IMR-90 (cell line): ENCODE measurements at regions not wholly inside any gene's neighbourhood (a gene's known extent, or its start where the extent isn't known, plus 50 kb on each side); places are given as distances from the start of the nearest gene placed in this dataset.

Source experiments
- CEBPB ChIP-seq: IDR thresholded peaks from 2 replicates; pipeline ENCODE4 v1.6.1; 2012; ENCODE audit warnings: low read depth, low read length, improper control_type of control experiment
- FOS ChIP-seq: fragments of 150-350 bp; IDR thresholded peaks from 2 replicates; pipeline ENCODE4 v1.6.1; 2016; ENCODE audit warnings: low read depth, low read length
- POLR2A ChIP-seq: IDR thresholded peaks from 2 replicates; pipeline ENCODE4 v1.6.1; 2012; ENCODE audit warnings: mild to moderate bottlenecking, low read depth, low read length
- RFX5 ChIP-seq: IDR thresholded peaks from 2 replicates; pipeline ENCODE4 v1.8.0; 2012; ENCODE audit warnings: low read depth, mild to moderate bottlenecking, low read length, moderate library complexity
- TF ChIP-seq, protein P1 (sequence below): conservative IDR thresholded peaks from 2 replicates; pipeline ENCODE4 v1.5.1; 2012; ENCODE audit warnings: mild to moderate bottlenecking, low read depth, low read length, improper control_type of control experiment

DNA sequence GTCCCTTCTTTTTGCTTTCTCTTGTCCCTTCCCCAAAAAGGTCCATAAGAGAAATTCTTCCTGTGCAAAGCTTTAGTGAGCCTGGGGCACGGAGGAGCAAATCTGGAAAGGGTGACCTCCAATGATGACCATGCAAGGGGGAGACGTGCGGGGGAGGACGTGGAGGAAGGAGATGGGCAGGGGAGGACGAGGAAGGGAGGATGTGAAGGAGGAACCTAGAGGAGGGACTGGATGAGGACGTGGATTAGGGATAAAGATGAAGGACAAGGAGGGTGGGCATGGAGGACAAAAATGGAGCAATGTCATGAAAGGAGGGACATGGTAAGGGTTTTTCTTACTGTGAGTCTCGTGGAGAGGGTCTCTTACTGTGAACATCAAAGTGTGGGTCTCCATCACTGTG lies 139.5 kb downstream of the ERMARD start:
- TF ChIP-seq, protein P1, sequence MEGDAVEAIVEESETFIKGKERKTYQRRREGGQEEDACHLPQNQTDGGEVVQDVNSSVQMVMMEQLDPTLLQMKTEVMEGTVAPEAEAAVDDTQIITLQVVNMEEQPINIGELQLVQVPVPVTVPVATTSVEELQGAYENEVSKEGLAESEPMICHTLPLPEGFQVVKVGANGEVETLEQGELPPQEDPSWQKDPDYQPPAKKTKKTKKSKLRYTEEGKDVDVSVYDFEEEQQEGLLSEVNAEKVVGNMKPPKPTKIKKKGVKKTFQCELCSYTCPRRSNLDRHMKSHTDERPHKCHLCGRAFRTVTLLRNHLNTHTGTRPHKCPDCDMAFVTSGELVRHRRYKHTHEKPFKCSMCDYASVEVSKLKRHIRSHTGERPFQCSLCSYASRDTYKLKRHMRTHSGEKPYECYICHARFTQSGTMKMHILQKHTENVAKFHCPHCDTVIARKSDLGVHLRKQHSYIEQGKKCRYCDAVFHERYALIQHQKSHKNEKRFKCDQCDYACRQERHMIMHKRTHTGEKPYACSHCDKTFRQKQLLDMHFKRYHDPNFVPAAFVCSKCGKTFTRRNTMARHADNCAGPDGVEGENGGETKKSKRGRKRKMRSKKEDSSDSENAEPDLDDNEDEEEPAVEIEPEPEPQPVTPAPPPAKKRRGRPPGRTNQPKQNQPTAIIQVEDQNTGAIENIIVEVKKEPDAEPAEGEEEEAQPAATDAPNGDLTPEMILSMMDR, result no peak
- TF ChIP-seq RFX5 (no peak), POLR2A (no peak), CEBPB (no peak), FOS (no peak)
